H1 (cell line): ENCODE measurements at regions not wholly inside any gene's neighbourhood (a gene's known extent, or its start where the extent isn't known, plus 50 kb on each side); places are given as distances from the start of the nearest gene placed in this dataset.

ENCODE experiments used
- EZH2 ChIP-seq: fragments of 200-600 bp; sonication (generic); IDR thresholded peaks from 2 replicates; pipeline ENCODE4 v1.7.1; 2012; ENCODE audit warnings: low read depth, mild to moderate bottlenecking, moderate library complexity, low read length, inconsistent platforms; ENCODE audit not compliant: severe bottlenecking
- HDAC2 ChIP-seq, 2 experiments: fragments of 300-600 bp in 1 of 2; sonication (generic) in 1 of 2; IDR thresholded peaks; 2 replicates each; pipeline ENCODE4 v1.6.1; 2011 to 2012; ENCODE audit warnings: low read depth in 2 of 2, low read length in 2 of 2, mild to moderate bottlenecking in 2 of 2, moderate library complexity in 2 of 2, borderline replicate concordance in 1 of 2, inconsistent platforms in 1 of 2
- RFX5 ChIP-seq: IDR thresholded peaks from 2 replicates; pipeline ENCODE4 v1.6.1; 2011; ENCODE audit warnings: low read depth, low read length, improper control_type of control experiment, borderline replicate concordance
- YY1 ChIP-seq: IDR thresholded peaks from 2 replicates; pipeline ENCODE4 v1.6.1; 2011; ENCODE audit warnings: low read depth, mild to moderate bottlenecking, low read length
- TF ChIP-seq, protein P1 (sequence below), 3 experiments: IDR thresholded peaks; 1 replicate in 2 of 3; 2 replicates in 1 of 3; pipeline versions ENCODE4 v1.5.1 to v1.6.1; 2011; ENCODE audit warnings: low read length in 3 of 3, mild to moderate bottlenecking in 3 of 3, inconsistent platforms in 2 of 3, low read depth in 1 of 3, moderate library complexity in 1 of 3; ENCODE audit not compliant: insufficient read depth in 1 of 3; ENCODE audit errors: control extremely low read depth in 1 of 3
- TF ChIP-seq, protein P2 (sequence below): IDR thresholded peaks from 2 replicates; pipeline ENCODE4 v1.6.1; 2011; ENCODE audit warnings: low read length, improper control_type of control experiment

DNA sequence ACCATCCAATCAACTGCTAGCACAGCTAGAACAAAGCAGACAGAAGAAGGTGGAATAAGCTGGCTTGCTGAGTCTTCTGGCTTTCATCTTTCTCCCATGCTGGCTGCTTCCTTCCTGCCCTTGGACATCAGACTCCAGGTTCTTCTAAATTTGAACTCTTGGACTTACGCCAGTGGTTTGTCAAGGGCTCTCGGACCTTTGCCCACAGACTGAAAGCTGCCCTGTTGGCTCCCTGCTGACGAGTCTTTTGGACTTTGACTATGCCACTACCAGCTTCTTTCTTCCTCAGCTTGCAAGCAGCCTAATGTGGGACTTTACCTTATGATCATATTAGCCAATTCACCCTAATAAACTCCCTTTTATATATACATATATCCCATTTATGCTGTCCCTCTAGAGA lies 164.1 kb upstream of the GJE1 start:
- TF ChIP-seq, protein P1, sequence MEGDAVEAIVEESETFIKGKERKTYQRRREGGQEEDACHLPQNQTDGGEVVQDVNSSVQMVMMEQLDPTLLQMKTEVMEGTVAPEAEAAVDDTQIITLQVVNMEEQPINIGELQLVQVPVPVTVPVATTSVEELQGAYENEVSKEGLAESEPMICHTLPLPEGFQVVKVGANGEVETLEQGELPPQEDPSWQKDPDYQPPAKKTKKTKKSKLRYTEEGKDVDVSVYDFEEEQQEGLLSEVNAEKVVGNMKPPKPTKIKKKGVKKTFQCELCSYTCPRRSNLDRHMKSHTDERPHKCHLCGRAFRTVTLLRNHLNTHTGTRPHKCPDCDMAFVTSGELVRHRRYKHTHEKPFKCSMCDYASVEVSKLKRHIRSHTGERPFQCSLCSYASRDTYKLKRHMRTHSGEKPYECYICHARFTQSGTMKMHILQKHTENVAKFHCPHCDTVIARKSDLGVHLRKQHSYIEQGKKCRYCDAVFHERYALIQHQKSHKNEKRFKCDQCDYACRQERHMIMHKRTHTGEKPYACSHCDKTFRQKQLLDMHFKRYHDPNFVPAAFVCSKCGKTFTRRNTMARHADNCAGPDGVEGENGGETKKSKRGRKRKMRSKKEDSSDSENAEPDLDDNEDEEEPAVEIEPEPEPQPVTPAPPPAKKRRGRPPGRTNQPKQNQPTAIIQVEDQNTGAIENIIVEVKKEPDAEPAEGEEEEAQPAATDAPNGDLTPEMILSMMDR (IDR thresholded peaks at IDR 0.05; ENCODE audit: control extremely low read depth in 1 of 3, insufficient read depth in 1 of 3, low read depth in 1 of 3, low read length in 3 of 3), result no peak
- TF ChIP-seq, protein P2, sequence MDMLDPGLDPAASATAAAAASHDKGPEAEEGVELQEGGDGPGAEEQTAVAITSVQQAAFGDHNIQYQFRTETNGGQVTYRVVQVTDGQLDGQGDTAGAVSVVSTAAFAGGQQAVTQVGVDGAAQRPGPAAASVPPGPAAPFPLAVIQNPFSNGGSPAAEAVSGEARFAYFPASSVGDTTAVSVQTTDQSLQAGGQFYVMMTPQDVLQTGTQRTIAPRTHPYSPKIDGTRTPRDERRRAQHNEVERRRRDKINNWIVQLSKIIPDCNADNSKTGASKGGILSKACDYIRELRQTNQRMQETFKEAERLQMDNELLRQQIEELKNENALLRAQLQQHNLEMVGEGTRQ, result no peak
- TF ChIP-seq EZH2 (no peak), YY1 (no peak), RFX5 (no peak), HDAC2 (IDR thresholded peaks at IDR 0.05; ENCODE audit: borderline replicate concordance in 1 of 2, low read depth in 2 of 2, low read length in 2 of 2) (no peak)
